ENCODE measurements at regions not wholly inside any gene's neighbourhood (a gene's known extent, or its start where the extent isn't known, plus 50 kb on each side); places are given as distances from the start of the nearest gene placed in this dataset.

DNA sequence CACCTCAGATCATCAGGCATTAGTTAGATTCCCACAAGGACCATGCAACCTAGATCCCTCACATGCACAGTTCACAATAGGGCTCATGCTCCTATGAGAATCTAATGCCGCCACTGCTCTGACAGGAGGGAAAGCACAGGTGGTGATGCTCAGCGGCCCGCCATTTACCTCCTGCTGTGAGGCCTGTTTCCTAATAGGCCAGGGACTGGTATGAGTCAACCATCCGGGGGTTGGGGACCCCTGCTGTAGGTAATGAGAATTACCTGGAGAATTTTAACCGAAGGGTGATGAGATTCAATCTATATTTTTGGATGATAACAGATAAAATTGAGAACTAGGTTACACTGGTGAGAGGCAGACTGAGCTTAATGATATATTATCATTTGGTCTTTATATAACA is 101.4 kb downstream of the LACC1 start:
- TF ChIP-seq, protein P1, sequence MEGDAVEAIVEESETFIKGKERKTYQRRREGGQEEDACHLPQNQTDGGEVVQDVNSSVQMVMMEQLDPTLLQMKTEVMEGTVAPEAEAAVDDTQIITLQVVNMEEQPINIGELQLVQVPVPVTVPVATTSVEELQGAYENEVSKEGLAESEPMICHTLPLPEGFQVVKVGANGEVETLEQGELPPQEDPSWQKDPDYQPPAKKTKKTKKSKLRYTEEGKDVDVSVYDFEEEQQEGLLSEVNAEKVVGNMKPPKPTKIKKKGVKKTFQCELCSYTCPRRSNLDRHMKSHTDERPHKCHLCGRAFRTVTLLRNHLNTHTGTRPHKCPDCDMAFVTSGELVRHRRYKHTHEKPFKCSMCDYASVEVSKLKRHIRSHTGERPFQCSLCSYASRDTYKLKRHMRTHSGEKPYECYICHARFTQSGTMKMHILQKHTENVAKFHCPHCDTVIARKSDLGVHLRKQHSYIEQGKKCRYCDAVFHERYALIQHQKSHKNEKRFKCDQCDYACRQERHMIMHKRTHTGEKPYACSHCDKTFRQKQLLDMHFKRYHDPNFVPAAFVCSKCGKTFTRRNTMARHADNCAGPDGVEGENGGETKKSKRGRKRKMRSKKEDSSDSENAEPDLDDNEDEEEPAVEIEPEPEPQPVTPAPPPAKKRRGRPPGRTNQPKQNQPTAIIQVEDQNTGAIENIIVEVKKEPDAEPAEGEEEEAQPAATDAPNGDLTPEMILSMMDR (tag by site-specific recombination; IDR thresholded peaks at IDR 0.05) = no peak
- TF ChIP-seq ZNF707 (tag by site-specific recombination; IDR thresholded peaks at IDR 0.05) (no peak), PRDM10 (tag by site-specific recombination; IDR thresholded peaks at IDR 0.05) (no peak), ZSCAN16 (tag by site-specific recombination; IDR thresholded peaks at IDR 0.05) (no peak), ZNF24 (tag by site-specific recombination; IDR thresholded peaks at IDR 0.05) (no peak), ZBTB11 (tag by site-specific recombination; conservative IDR thresholded peaks at IDR 0.05; ENCODE audit: low read depth) (no peak), ZNF610 (tag by site-specific recombination; IDR thresholded peaks at IDR 0.05; ENCODE audit: borderline replicate concordance) (no peak)
- TF ChIP-seq, protein P2, sequence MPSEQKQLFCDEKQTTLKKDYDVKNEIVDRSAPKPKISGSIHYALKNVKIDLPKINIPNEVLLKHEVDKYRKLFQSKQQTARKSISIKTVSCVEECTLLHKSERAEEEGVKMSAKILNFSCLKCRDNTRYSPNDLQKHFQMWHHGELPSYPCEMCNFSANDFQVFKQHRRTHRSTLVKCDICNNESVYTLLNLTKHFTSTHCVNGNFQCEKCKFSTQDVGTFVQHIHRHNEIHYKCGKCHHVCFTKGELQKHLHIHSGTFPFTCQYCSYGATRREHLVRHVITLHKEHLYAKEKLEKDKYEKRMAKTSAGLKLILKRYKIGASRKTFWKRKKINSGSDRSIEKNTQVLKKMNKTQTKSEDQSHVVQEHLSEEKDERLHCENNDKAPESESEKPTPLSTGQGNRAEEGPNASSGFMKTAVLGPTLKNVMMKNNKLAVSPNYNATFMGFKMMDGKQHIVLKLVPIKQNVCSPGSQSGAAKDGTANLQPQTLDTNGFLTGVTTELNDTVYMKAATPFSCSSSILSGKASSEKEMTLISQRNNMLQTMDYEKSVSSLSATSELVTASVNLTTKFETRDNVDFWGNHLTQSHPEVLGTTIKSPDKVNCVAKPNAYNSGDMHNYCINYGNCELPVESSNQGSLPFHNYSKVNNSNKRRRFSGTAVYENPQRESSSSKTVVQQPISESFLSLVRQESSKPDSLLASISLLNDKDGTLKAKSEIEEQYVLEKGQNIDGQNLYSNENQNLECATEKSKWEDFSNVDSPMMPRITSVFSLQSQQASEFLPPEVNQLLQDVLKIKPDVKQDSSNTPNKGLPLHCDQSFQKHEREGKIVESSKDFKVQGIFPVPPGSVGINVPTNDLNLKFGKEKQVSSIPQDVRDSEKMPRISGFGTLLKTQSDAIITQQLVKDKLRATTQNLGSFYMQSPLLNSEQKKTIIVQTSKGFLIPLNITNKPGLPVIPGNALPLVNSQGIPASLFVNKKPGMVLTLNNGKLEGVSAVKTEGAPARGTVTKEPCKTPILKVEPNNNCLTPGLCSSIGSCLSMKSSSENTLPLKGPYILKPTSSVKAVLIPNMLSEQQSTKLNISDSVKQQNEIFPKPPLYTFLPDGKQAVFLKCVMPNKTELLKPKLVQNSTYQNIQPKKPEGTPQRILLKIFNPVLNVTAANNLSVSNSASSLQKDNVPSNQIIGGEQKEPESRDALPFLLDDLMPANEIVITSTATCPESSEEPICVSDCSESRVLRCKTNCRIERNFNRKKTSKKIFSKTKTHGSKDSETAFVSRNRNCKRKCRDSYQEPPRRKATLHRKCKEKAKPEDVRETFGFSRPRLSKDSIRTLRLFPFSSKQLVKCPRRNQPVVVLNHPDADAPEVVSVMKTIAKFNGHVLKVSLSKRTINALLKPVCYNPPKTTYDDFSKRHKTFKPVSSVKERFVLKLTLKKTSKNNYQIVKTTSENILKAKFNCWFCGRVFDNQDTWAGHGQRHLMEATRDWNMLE (tag by site-specific recombination; conservative IDR thresholded peaks at IDR 0.05; ENCODE audit: low read depth) = no peak
- TF ChIP-seq, protein P3, sequence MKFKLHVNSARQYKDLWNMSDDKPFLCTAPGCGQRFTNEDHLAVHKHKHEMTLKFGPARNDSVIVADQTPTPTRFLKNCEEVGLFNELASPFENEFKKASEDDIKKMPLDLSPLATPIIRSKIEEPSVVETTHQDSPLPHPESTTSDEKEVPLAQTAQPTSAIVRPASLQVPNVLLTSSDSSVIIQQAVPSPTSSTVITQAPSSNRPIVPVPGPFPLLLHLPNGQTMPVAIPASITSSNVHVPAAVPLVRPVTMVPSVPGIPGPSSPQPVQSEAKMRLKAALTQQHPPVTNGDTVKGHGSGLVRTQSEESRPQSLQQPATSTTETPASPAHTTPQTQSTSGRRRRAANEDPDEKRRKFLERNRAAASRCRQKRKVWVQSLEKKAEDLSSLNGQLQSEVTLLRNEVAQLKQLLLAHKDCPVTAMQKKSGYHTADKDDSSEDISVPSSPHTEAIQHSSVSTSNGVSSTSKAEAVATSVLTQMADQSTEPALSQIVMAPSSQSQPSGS (tag by site-specific recombination; IDR thresholded peaks at IDR 0.05; ENCODE audit: low read depth) = no peak
